ENCODE measurements at regions not wholly inside any gene's neighbourhood (a gene's known extent, or its start where the extent isn't known, plus 50 kb on each side); places are given as distances from the start of the nearest gene placed in this dataset.

DNA sequence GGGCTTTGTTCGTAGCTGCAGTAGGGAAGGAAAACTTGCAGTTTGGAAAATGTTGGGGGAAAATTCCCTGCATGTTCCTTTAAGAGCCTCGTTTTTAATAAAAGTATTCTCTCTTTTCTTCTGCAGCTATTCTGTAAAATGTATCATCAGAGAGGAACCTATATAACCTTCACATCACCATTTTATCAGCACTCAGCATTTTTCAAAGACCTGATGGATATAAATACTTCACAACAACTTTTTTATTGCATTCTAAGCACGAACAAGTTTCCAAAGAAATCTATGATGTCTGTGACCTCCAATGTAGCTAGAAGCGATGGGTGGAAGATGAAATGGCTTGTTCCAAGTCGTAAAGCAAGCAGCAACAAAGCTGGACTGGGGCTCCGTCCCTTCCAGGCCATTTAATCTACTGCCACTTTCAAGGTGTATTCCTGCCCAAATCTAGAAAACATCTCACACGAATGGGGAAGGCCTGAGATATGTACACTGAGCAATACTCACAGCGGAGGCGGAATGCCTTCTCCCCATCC, 84.0 kb downstream of the NSUN2 start:
- TF ChIP-seq POLR2A (IDR thresholded peaks at IDR 0.05) = no peak
- no peak for TF ChIP-seq CTCF (IDR thresholded peaks at IDR 0.05)

Data from adrenal gland (tissue), 5 donors.